Esophagus muscularis mucosa (tissue), 3 donors: ENCODE measurements at regions not wholly inside any gene's neighbourhood (a gene's known extent, or its start where the extent isn't known, plus 50 kb on each side); places are given as distances from the start of the nearest gene placed in this dataset.

ENCODE experiments used
- POLR2AphosphoS5 ChIP-seq, 2 donors: sonication (generic); formaldehyde crosslinking; IDR thresholded peaks; one replicate each; pipeline ENCODE4 v1.6.1; 2017; ENCODE audit warnings: antibody characterized with exemption in 2 of 2
- TF ChIP-seq, protein P1 (sequence below), 3 experiments: fragments of 200-600 bp in 2 of 3; fragments of 450-650 bp in 1 of 3; sonication (generic) in 2 of 3; IDR thresholded peaks; one replicate each; pipeline ENCODE4 v1.5.1; 2017 to 2019; ENCODE audit warnings: antibody characterized with exemption in 3 of 3, mild to moderate bottlenecking in 2 of 3, moderate library complexity in 1 of 3

DNA sequence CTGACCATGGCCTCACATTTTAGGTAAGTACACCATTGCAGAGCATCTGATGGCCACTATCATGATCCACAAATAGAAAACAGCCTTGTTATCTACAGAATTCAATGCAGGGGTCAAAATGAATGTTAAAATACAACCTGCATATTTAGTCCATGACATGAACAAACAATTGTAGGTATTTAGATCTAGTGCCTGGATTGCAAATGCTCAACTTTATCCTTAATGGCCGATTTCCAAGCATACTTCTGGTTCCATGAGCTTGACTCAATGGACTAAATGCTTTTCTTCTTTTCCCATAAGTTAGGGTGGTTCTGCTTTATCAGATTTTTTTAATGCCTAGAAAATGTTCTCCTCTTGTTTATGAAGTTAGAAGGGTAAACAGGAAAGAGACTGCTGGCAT, 139.2 kb upstream of the TTC29 start:
- no peak for TF ChIP-seq POLR2AphosphoS5 (IDR thresholded peaks at IDR 0.05)
- TF ChIP-seq, protein P1, sequence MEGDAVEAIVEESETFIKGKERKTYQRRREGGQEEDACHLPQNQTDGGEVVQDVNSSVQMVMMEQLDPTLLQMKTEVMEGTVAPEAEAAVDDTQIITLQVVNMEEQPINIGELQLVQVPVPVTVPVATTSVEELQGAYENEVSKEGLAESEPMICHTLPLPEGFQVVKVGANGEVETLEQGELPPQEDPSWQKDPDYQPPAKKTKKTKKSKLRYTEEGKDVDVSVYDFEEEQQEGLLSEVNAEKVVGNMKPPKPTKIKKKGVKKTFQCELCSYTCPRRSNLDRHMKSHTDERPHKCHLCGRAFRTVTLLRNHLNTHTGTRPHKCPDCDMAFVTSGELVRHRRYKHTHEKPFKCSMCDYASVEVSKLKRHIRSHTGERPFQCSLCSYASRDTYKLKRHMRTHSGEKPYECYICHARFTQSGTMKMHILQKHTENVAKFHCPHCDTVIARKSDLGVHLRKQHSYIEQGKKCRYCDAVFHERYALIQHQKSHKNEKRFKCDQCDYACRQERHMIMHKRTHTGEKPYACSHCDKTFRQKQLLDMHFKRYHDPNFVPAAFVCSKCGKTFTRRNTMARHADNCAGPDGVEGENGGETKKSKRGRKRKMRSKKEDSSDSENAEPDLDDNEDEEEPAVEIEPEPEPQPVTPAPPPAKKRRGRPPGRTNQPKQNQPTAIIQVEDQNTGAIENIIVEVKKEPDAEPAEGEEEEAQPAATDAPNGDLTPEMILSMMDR (IDR thresholded peaks at IDR 0.05), result no peak
